Dermis microvascular lymphatic vessel endothelial cell (primary cell): ENCODE measurements at regions not wholly inside any gene's neighbourhood (a gene's known extent, or its start where the extent isn't known, plus 50 kb on each side); places are given as distances from the start of the nearest gene placed in this dataset.
"Not testable (repeated sequence)": the region's sequence is repeated elsewhere in the genome, so short reads cannot be mapped to it uniquely, and the experiment has no call there.

ENCODE experiments used
- DNase-seq, 2 donors: peaks; one replicate each; pipeline versions ENCODE4 v3.0.0 to v3.0.0-alpha.2; 2010; ENCODE audit warnings: low read depth in 2 of 2

DNA sequence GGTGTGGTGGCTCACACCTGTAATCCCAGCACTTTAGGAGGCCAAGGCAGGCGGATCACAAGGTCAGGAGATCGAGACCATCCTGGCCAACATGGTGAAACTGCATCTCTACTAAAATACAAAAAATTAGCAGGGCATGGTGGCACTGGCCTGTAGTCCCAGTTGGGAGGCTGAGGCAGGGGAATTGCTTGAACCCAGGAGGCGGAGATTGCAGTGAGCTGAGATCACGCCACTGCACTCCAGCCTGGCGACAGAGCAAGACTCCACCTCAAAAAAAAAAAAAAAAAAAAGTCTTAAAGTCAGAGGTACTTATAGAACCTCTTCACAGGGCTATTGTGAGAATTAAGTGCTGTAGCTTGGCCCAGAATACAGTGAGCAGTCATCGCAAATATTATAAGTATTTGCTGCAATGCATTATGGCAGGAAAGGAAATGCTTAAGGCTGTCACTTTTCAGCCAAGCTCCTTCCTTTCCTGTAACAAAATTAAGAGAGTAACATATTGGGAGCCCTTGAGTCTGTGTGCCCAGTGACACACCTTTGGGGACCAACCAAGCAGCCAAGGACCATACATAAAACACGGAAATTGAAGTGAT, 110.9 kb upstream of the HAND1 start:
- not testable (repeated sequence) for DNase-seq

DNA sequence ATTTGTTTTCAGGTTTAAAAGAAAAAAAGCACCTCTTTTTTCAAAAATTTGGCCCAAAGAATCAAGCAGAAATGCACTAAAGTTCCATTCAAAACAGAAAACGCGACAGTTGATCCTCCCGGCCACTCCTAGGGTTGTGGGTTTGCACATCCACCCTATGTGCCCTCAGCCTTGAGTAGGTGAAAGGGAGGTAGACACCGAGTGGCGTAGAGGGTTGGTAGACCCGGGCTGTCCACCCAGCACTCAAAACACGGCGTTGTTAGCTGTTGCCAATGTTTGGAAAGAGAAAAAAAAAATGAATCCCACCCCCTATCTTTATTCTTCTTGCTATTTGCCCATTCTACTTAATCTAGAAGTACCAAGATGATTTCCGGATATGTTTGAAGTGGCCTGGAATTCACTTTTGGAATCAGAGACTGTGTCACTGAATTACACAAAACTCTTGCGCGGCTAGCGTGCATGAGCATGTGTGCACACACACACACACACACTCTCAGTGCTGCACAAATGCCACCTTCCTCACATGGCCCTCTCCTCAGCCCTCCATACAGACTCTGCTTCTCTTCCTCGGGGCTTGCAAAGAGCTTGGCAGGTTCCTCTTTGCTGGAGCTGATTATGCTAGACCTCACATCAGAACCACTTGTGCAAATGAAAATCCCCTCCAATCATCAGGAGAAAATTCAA, 110.2 kb upstream of the HAND1 start:
- no peak for DNase-seq

DNA sequence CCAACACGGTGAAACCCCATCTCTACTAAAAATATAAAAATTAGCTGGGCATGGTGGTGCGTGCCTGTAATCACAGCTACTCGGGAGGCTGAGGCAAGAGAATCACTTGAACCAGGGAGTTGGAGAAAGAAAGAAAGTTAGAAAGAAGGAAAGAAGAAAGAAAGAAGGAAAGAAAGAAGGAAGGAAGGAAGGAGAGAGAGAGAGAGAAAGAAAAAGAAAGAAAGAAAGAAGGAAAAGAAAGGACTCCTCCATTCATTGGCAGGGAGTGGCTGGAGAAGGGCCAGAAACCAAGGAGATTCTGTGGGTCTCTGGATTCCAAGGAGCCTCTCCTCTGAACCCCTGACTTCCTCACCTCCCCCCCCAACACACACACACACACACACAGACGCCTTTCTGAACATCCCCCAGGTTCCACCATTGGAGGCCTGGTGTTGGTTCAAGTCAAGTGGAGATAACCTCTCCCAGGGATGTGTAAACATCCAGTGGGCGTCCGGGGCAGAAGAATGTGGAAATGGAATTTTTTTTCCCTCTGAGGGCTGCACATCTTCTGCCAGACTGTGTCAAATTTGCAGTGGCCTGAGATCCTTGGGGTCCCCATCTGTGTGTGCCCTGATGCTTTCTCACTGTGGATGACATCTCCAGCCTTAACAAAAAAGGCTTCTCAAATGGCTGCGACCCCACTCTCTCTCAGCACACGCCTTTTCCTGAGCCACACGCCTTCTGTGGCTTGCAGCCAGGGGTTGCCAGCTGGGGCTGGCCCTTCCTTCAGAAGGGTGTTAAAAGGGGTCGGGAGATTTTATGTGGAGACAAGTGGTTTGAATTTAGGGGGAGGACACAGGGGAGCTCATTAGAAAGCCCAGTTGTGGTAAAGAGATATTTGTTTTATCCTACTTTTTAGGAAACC, 109.3 kb upstream of the HAND1 start:
- no peak for DNase-seq

DNA sequence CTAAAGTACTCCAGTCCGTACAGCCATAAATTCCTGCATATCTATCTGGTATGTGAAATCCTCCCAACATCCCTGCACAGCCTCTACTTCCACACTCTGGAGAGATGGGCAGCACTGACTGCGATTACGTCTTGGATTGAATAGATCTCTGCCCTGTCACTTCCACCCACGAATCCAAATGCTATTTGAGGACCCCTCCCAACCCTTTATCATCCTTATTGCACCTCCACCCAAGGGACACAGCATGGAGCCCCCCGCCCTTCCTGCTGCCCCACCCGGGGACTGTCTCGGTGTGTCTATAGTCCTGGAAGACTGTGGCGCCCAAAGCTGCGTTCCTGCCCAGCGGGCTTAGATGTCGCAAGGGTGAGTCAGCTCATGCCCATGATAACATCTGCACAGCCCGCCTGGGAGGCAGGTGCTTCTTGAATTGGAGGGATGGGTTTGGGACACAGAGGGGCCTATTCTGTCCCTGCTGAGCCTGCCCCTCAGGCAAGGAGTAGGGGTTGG, 105.7 kb upstream of the HAND1 start:
- DNase-seq, result no peak

DNA sequence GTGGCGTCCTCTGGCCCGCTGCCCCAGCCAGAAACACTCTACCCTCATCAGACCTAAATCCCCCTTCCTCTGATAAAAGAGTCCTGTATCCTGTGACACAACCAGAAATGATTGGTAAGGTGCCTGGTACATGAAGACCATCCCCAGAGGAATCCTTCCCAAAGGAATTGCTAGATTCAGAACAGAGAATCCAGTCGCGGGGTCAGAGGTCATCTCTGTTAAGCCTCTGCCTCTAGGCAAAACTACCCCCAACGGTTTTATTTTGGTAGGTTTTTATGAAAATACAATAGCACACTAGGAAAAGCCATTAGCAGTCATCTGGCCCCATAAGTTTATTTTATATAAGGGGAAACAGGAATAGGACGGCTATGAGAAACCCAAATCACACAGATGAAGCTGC, 102.4 kb upstream of the HAND1 start:
- no peak for DNase-seq

DNA sequence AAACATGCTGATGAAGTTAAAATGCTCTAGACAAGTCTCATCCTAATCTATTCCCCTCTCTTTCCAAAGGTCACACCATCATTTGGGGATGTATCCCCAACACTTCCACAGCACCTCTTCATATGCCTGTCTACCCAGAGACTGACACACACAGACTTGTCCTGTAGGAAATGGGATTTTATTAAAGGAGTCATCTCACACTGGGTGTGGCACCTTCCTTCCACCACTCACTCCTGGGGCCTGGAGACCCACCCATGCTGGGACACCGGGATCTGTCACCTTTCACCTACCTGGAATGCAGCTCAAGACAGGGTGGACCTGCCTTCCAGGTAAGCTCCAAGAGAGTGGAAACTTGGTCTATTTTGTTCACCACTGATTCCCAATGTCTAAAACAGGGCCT, 99.4 kb upstream of the HAND1 start:
- DNase-seq, result no peak

DNA sequence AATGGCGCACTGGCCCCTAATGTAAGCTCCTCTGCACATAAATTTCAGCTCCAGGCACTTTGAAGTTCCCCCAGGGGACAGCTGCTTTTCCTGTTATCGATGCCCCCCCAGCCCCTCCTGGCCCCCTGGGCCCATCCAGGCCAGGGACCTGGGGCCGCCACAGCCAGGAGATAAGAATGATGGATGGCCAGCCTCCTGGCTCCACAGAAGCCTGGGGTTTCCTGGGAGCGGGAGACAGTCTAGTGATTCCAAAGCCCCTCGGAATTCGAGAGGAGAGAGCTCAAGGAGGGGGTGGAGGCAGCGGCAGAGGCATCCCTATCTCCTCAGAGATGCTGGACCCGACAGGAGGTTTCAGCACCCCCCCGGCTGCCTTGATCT, 98.4 kb upstream of the HAND1 start:
- no peak for DNase-seq

DNA sequence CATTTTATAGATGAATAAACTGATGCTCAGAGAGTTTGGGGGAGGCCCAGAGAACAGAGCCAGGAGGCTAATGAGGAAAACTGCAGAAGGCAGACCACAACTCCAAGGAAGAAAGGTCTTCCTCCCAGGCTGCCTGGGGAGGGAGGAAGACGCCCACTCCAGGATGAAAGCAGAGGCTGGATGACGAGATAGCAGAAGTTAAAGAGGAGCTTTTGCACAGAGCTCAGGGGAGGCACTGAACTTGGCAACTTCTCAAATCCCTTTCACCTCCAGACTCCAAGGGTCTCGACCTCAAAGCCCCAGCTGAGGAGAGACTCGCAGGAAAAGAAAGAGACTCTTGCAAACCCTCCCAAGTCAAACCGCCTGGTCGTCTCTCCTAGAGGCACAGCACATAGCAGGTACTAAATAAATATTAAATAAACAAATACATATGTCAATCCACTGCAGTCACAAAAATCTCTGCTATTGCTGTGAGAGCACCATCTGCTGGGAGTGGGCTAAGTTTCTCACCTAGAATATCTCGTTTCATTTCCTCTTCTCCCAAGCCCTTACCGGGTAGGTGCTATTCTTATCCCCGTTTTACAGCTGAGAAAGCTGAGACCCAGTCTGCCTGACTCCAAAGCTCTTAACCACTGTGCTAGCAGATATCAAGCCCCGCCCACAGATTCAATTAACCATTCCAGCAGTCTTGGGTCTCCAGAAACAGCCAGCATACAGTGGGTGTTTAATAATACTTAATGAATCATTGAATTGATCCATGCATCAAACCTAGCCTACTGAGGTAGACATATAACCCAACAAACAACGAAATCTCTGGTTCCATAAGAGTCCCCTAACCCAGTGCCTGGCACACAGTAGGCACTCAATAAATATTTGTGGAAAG, 97.8 kb upstream of the HAND1 start:
- no peak for DNase-seq

DNA sequence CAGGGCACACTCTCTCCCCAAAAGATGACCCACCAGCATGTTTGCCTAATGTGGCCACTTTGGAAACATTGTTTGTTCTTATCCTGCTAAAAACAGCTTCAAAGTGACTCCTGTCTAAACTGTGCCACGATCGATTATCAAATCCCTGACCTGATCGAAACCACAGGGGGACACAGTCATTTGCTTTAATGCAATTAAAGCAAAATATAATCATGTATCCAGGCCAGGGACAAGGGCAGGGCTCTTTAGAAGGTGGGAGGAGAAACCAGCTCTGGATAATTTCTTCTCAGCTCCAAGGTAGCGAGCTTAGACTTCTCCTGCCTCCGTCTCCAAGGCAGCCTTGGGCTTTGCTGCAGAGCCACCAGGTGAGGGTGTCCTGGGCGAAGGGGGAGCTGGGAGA, 95.0 kb upstream of the HAND1 start:
- DNase-seq, result no peak

DNA sequence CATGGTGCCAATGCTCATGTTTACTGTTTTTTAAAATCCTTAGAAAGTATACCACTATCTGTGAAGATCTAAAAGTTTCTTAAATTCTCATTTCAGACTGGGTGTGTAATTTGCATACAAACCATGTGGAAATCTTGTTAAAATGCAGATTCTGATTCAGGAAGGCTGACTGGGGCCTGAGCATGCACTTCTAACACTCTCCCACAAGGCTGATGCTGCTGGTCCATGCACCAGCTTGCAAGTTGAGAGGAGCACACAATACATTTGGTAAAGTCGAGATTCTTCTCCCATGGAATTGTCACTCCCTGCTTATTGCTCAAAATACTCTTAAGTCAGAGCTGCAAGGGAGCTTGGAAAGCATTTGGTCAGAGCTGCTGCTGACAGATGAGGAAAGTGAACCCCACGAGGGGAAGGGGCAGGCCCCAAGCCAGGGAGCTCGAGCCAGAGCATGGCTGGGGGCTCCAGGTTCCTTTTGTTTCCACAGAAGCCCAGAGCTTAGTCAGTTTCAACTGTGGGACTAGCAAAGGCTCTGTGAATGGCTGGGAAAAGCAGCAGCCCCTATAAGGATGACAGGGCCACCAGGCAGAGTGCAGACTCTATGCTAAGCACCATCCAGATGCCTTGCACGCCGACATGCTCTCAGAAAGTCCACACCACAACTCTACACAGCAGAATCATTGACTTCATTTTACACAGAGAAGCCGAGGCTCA, 93.5 kb upstream of the HAND1 start:
- DNase-seq, result no peak

DNA sequence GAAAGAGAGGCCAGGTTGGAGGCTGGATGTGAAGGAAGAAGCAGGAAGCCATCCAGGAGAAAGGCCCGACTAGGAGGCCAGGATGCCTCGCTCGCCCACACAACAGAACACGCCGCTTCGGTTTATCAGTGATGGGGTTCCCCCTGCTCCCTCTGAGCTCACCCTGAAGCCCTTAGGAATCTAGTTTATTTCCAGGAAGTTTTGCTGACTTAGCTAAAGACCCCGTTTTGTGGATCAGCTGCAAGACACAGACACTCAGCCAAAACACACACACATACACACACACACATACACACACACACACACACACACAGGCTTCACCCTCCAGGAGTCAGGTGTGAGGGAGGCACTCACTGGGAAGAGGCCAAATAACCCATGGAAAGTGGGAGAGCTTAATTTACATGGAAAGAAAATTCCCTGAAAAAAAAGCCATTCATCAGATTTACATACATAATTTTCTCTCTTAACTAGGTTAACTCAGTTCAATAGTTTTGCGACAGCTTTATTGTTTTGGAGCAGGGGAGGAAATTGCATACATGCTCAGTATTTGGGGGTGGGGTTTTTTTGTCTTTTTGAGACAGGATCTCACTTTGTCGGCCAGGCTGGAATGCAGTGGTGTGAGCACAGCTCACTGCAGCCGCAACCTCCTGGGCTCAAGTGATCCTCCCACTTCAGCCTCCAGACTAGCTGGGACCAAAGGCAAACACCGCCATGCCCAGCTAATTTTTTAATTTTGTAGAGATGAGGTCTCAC, 92.7 kb upstream of the HAND1 start:
- no peak for DNase-seq

DNA sequence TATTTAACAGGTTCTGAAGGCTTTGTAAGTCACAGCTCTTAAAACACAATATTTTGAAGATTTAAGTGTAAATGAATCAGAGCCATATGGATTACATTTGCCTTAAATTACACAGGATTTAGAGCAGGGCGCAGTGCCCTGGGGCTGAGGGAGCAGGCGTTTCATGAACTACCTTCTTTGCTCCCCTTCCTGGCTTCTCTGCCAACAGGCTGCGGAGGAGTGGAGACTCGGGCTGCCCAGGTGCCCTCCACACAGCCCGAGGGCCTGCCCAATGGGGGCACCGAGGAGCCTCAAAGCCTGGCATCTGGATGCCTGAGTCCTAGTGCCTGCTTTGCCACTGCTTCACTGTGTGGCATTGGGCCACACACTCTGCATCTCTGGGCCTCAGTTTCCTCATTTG, 90.6 kb upstream of the HAND1 start:
- DNase-seq, result no peak

DNA sequence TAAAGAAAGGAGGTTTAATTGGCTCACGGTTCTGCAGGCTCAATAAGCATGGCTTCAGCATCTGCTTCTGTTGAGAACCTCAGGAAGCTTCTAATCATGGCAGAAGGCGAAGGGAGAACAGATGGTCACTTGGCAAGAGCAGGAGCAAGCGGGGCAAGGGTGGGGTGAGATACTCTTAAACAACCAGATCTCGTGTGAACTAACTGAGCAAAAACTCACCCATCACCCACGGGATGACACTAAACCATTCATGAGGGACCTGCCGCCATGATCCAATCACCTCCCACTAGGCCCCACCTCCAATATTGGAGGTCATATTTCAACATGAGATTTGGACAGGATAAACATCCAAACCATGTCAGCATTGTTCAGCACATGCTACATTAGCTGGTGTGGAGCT, 89.1 kb upstream of the HAND1 start:
- DNase-seq, result no peak

DNA sequence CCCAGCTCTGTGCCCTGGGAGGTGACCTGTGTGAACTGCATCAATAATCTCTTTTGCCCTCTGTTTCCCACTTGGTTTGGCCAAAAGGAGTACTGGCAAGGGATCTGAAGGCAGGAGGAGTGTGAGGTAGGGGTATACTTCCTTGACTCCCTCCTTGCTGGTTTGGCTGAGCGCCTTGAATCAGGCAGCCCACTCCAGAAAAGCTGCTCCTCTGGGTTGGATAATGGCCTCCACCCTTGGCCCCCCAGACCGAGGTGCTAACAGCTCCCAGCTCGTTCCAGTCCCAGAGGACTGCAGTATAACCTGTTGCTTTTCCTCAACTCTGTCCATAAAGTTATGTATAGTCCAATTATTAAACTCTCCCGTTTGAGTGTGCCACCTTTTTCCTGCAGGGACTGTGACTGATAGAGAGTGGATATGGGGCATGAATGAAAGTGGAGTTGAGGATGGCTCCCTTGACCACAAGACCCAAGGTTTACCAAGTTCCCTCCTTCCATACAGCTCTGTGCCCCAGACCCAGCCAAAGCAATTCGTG, 88.2 kb upstream of the HAND1 start:
- no peak for DNase-seq

DNA sequence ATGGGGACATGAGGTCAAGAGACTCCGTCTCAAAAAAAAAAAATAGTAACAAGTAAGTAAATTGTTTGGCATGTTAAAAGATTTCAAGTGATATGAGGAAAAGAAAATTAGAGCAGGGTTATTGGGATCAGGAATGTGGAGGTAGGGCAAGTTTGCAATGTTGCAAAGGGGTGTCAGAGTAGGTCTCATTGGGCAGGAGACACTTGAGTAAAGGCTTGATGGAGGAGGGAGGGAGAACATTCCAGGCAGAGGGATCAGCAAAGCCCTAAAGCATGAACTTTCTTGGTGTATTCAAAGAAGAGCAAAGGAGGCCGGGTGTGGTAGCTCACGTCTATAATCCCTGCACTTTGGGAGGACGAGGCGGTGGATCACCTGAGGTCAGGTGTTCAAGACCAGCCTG, 87.1 kb upstream of the HAND1 start:
- no peak for DNase-seq

DNA sequence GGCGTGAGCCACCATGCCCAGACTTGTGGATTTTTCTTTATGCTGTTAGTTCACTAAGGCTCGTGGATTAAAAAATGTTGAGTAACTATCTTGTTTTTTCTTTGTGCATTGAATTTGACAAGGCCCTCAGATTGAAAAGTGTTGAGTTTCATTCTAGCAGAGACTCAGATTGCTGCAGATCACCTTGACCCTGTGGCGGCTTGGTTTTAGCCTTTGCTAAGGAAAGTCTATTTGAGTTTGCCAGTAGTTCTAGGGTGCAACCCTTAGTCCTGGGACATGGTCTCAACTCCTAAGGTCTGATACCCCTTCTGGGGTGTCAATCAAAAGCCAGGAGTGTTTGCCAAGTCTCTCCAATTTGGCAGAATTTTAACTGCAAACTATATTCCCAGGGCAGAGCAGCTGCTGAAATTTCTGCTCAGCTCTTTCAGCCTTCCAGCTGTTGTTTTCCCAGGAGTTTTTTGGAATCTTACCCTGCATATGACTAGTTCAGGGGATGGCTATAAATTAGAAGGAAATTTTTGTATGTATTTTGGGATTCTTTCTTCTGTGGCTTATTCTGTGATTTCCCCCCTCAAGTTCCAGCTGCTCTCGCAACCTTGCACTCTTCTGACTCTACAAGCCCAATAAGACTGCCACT, 84.3 kb upstream of the HAND1 start:
- no peak for DNase-seq

DNA sequence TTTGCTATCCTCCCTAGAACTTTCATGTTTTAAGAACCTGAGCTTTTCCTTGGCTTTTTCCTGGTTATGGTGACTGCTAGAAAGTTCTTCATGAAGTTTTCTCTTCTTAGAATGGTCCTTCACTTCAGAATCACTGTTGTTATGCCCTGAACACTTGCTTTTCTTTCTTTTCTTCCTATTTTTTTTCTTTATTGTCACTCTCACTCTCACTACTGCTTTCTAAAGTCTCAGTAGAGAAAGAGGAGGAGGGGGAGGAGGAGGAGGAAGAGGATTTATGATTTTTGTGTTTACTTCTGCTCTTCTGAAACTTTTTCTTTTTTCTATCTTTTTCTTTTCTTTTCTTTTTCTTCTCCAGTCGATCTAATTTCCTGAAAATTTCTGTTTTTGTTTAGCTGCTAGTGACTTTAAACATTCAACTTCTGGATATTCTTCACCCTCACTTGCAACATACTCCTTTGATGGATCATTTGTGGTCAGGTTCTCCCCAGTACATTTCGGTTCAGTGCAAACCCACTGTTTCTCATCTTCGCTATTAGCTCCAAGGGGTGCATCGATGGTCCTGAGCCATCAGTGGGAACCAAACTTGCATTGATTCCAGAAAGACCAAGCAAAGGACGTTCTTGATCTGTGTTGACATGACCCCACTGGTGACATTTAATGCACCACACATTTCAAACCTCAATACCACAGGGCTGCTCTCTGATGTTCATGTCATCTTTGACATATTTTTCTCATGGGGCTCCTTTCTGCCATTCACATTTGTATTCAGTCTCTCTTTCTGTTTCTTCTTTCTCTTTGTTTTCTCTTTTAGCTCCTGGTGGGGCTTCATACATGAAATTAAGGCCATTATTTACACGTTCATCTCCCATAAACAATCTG, 81.6 kb upstream of the HAND1 start:
- DNase-seq, result no peak

DNA sequence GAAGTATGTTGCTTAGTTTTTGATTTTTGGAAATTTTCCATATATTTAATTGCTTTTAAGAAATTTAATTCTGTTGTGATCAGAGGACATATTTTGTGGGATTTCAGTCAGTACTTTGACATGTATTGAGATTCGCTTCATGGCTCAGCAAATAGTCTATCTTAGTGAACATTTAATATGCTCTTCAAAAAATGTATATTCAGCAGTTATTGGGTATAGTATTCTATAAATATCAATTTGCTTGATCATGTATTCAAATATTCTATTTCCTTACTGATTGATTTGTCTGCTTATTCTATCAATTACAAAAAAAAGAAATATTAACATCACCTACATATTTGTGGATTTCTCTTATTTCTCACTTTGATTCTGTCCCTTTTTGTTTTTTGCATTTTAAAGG, 79.5 kb upstream of the HAND1 start:
- no peak for DNase-seq
